ENCODE measurements at regions not wholly inside any gene's neighbourhood (a gene's known extent, or its start where the extent isn't known, plus 50 kb on each side); places are given as distances from the start of the nearest gene placed in this dataset.

GRCh38 chr1:172977296-172978017 lies 73.3 kb downstream of the TNFSF18 start:
- no peak for TF ChIP-seq CTCF (IDR thresholded peaks at IDR 0.05; ENCODE audit: unreplicated experiment)
- Mint-ChIP-seq H3K4me1 (peaks cover 3% of the 10 kb centered on the region), H3K36me3 (no peaks in the 10 kb centered on the region), H3K27ac (no peak overlapping the region), H3K27me3 (ENCODE audit: low read depth) (no peaks in the 10 kb centered on the region), H3K9me3 (no peaks in the 10 kb centered on the region), H3K4me3 (no peak overlapping the region)
- DNase-seq (ENCODE audit: low spot score in 2 of 2, unreplicated experiment in 2 of 2) = no peak

- DNase-seq (ENCODE audit: low spot score in 2 of 2, unreplicated experiment in 2 of 2) = no peak
These were observed 72.1 kb downstream of the TNFSF18 start for GRCh38 chr1:172978595-172978994.

GRCh38 chr1:172979828-172980227 lies 70.9 kb downstream of the TNFSF18 start:
- TF ChIP-seq CTCF (IDR thresholded peaks at IDR 0.05; ENCODE audit: unreplicated experiment) = no peak
- Mint-ChIP-seq H3K4me1 (peaks cover 3% of the 10 kb centered on the region), H3K36me3 (no peaks in the 10 kb centered on the region), H3K9me3 (no peaks in the 10 kb centered on the region), H3K27me3 (ENCODE audit: low read depth) (no peaks in the 10 kb centered on the region), H3K27ac (no peak overlapping the region), H3K4me3 (no peak overlapping the region)
- DNase-seq (ENCODE audit: low spot score in 2 of 2, unreplicated experiment in 2 of 2) = no peak

More at GRCh38 chr1:172978595-172978994, 72.1 kb downstream of the TNFSF18 start:
- H3K27me3 Mint-ChIP-seq (ENCODE audit: low read depth) = no peaks in the 10 kb centered on the region
- H3K4me1 Mint-ChIP-seq = peaks cover 3% of the 10 kb centered on the region
- no peaks in the 10 kb centered on the region for H3K9me3 Mint-ChIP-seq
- H3K4me3 Mint-ChIP-seq = no peak overlapping the region
- TF ChIP-seq CTCF (IDR thresholded peaks at IDR 0.05; ENCODE audit: unreplicated experiment) = no peak
- no peaks in the 10 kb centered on the region for H3K36me3 Mint-ChIP-seq
- no peak overlapping the region for H3K27ac Mint-ChIP-seq

GRCh38 chr1:172980456-172980855 lies 70.3 kb downstream of the TNFSF18 start:
- no peak overlapping the region for H3K27ac Mint-ChIP-seq
- H3K27me3 Mint-ChIP-seq (ENCODE audit: low read depth) = no peaks in the 10 kb centered on the region
- no peaks in the 10 kb centered on the region for H3K36me3 Mint-ChIP-seq
- TF ChIP-seq CTCF (IDR thresholded peaks at IDR 0.05; ENCODE audit: unreplicated experiment) = no peak
- no peak for DNase-seq (ENCODE audit: low spot score in 2 of 2, unreplicated experiment in 2 of 2)
- H3K9me3 Mint-ChIP-seq = no peaks in the 10 kb centered on the region
- peaks cover 3% of the 10 kb centered on the region for H3K4me1 Mint-ChIP-seq
- H3K4me3 Mint-ChIP-seq = no peak overlapping the region

GRCh38 chr1:172980971-172981370 lies 69.8 kb downstream of the TNFSF18 start:
- Mint-ChIP-seq H3K36me3 (no peaks in the 10 kb centered on the region), H3K27ac (no peak overlapping the region), H3K4me1 (peaks cover 3% of the 10 kb centered on the region), H3K27me3 (ENCODE audit: low read depth) (no peaks in the 10 kb centered on the region), H3K4me3 (no peak overlapping the region), H3K9me3 (no peaks in the 10 kb centered on the region)
- no peak for DNase-seq (ENCODE audit: low spot score in 2 of 2, unreplicated experiment in 2 of 2)
- no peak for TF ChIP-seq CTCF (IDR thresholded peaks at IDR 0.05; ENCODE audit: unreplicated experiment)

All from mesothelial cell of epicardium (in vitro differentiated cells).